Keratinocyte (primary cell): ENCODE measurements at regions not wholly inside any gene's neighbourhood (a gene's known extent, or its start where the extent isn't known, plus 50 kb on each side); places are given as distances from the start of the nearest gene placed in this dataset.

ENCODE experiments used
- DNase-seq: peaks from one replicate; pipeline ENCODE4 v3.0.0-alpha.2; 2011; ENCODE audit warnings: low read depth, missing footprints, low spot score
- FAIRE-seq: peaks from 2 replicates; lab custom pipeline; 2011; peaks lifted over from hg19 to GRCh38; lab: Jason Lieb, UNC
- H2AFZ ChIP-seq: 2 replicates; pipeline ENCODE4 v1.6.0; 2012; ENCODE audit warnings: low read length, control low read depth, inconsistent platforms; ENCODE audit not compliant: control insufficient read depth
- H3K27ac ChIP-seq: 2 replicates; pipeline ENCODE4 v1.5.1; 2011; ENCODE audit warnings: low read length; ENCODE audit not compliant: control insufficient read depth, insufficient read depth
- H3K27me3 ChIP-seq: 3 replicates; pipeline ENCODE4 v1.6.0; 2011; ENCODE audit warnings: low read length; ENCODE audit not compliant: control insufficient read depth, insufficient read depth; ENCODE audit errors: extremely low read depth
- H3K36me3 ChIP-seq, 2 experiments: 2 replicates in 1 of 2; 3 replicates in 1 of 2; pipeline ENCODE4 v1.5.1; 2011; ENCODE audit warnings: low read length in 2 of 2, mild to moderate bottlenecking in 1 of 2; ENCODE audit not compliant: control insufficient read depth in 2 of 2, insufficient read depth in 2 of 2; ENCODE audit errors: extremely low read depth in 1 of 2
- H3K4me1 ChIP-seq: 3 replicates; pipeline ENCODE4 v1.5.1; 2011; ENCODE audit warnings: low read length; ENCODE audit not compliant: control insufficient read depth, insufficient read depth; ENCODE audit errors: extremely low read depth
- H3K4me2 ChIP-seq: 3 replicates; pipeline ENCODE4 v1.6.0; 2011; ENCODE audit warnings: low read depth, low read length; ENCODE audit not compliant: control insufficient read depth, insufficient read depth; ENCODE audit errors: extremely low read depth
- H3K4me3 ChIP-seq, 3 experiments: fragments of 200-600 bp in 1 of 3; sonication (generic) in 1 of 3; 2 replicates in 2 of 3; 3 replicates in 1 of 3; pipeline ENCODE4 v1.5.1; 2011 to 2016; ENCODE audit warnings: low read length in 3 of 3, mild to moderate bottlenecking in 3 of 3, control low read depth in 2 of 3, inconsistent platforms in 1 of 3, low read depth in 1 of 3, mixed read lengths in 1 of 3, mixed run types in 1 of 3, moderate library complexity in 1 of 3; ENCODE audit not compliant: control insufficient read depth in 2 of 3, insufficient read depth in 2 of 3; ENCODE audit errors: extremely low read depth in 1 of 3
- H3K79me2 ChIP-seq: 2 replicates; pipeline ENCODE4 v1.6.0; 2012; ENCODE audit warnings: low read length; ENCODE audit not compliant: control insufficient read depth, insufficient read depth
- H3K9ac ChIP-seq: 3 replicates; pipeline ENCODE4 v1.6.0; 2011; ENCODE audit warnings: low read length; ENCODE audit not compliant: control insufficient read depth, insufficient read depth; ENCODE audit errors: extremely low read depth
- H3K9me1 ChIP-seq: 3 replicates; pipeline ENCODE4 v1.6.0; 2011; ENCODE audit warnings: low read length; ENCODE audit not compliant: control insufficient read depth, insufficient read depth; ENCODE audit errors: extremely low read depth
- H3K9me3 ChIP-seq: 2 replicates; pipeline ENCODE4 v1.5.1; 2012; ENCODE audit warnings: low read depth, low read length; ENCODE audit not compliant: control insufficient read depth
- H4K20me1 ChIP-seq: 3 replicates; pipeline ENCODE4 v1.6.0; 2011; ENCODE audit warnings: low read length; ENCODE audit not compliant: control insufficient read depth, insufficient read depth; ENCODE audit errors: extremely low read depth
- EZH2 ChIP-seq: IDR thresholded peaks from one replicate; pipeline ENCODE4 v1.6.1; 2012; ENCODE audit warnings: inconsistent platforms, mild to moderate bottlenecking, low read length, moderate library complexity
- dilution Hi-C: fragments of 300-500 bp; cut with MboI; formaldehyde crosslinking; loops from one replicate; pipeline ENCODE4 v1.7.0; 2020; ENCODE audit warnings: low sequenced_read_pairs; ENCODE audit not compliant: extremely low pct_ligation_motif_present
- TF ChIP-seq, protein P1 (sequence below), 3 experiments: IDR thresholded peaks in 1 of 3; conservative IDR thresholded peaks in 1 of 3; optimal IDR thresholded peaks in 1 of 3; 2 replicates in 2 of 3; 3 replicates in 1 of 3; pipeline versions ENCODE3 to v1.5.1; 2011; ENCODE audit warnings: low read length in 3 of 3, mild to moderate bottlenecking in 3 of 3, moderate library complexity in 2 of 3, control low read depth in 1 of 3, inconsistent platforms in 1 of 3; ENCODE audit not compliant: insufficient read depth in 2 of 3; ENCODE audit errors: extremely low read depth in 1 of 3

- H3K36me3 ChIP-seq: no peaks in the 10 kb centered on the region
- H3K27ac ChIP-seq: no peak overlapping the region
- no peak overlapping the region for H2AFZ ChIP-seq
- H3K9me1 ChIP-seq: no peaks in the 10 kb centered on the region
- no peak overlapping the region for H3K9ac ChIP-seq
- no peaks in the 10 kb centered on the region for H3K27me3 ChIP-seq
- DNase-seq (no peak), FAIRE-seq (no peak)
- H3K4me1 ChIP-seq: no peaks in the 10 kb centered on the region
- no peak overlapping the region for H3K4me3 ChIP-seq
- TF ChIP-seq EZH2: no peak
- TF ChIP-seq, protein P1, sequence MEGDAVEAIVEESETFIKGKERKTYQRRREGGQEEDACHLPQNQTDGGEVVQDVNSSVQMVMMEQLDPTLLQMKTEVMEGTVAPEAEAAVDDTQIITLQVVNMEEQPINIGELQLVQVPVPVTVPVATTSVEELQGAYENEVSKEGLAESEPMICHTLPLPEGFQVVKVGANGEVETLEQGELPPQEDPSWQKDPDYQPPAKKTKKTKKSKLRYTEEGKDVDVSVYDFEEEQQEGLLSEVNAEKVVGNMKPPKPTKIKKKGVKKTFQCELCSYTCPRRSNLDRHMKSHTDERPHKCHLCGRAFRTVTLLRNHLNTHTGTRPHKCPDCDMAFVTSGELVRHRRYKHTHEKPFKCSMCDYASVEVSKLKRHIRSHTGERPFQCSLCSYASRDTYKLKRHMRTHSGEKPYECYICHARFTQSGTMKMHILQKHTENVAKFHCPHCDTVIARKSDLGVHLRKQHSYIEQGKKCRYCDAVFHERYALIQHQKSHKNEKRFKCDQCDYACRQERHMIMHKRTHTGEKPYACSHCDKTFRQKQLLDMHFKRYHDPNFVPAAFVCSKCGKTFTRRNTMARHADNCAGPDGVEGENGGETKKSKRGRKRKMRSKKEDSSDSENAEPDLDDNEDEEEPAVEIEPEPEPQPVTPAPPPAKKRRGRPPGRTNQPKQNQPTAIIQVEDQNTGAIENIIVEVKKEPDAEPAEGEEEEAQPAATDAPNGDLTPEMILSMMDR (optimal IDR thresholded peaks at IDR 0.05 in 1 of 3, IDR thresholded peaks at IDR 0.05 in 1 of 3, conservative IDR thresholded peaks at IDR 0.05 in 1 of 3; ENCODE audit: extremely low read depth in 1 of 3, insufficient read depth in 2 of 3, low read length in 3 of 3): no peak
- no peaks in the 10 kb centered on the region for H3K9me3 ChIP-seq
- no peaks in the 10 kb centered on the region for H3K79me2 ChIP-seq
- H4K20me1 ChIP-seq: no peaks in the 10 kb centered on the region
- H3K4me2 ChIP-seq: no peak overlapping the region
- dilution Hi-C loops: no loop called here
Measured at GRCh38 chr12:45581112-45581511, 148.4 kb upstream of the ARID2 start.

- no peak overlapping the region for H3K4me3 ChIP-seq
- no peaks in the 10 kb centered on the region for H4K20me1 ChIP-seq
- no peaks in the 10 kb centered on the region for H3K27me3 ChIP-seq
- H3K4me1 ChIP-seq: no peaks in the 10 kb centered on the region
- no peaks in the 10 kb centered on the region for H3K36me3 ChIP-seq
- no peak for DNase-seq
- dilution Hi-C loops: no loop called here
- no peak overlapping the region for H3K9ac ChIP-seq
- H3K4me2 ChIP-seq: no peak overlapping the region
- TF ChIP-seq EZH2: no peak
- no peaks in the 10 kb centered on the region for H3K79me2 ChIP-seq
- H3K27ac ChIP-seq: no peak overlapping the region
- FAIRE-seq: no peak
- H2AFZ ChIP-seq: no peak overlapping the region
- H3K9me3 ChIP-seq: no peaks in the 10 kb centered on the region
- H3K9me1 ChIP-seq: no peaks in the 10 kb centered on the region
Measured at GRCh38 chr12:45582536-45582935, 147.0 kb upstream of the ARID2 start.

DNA sequence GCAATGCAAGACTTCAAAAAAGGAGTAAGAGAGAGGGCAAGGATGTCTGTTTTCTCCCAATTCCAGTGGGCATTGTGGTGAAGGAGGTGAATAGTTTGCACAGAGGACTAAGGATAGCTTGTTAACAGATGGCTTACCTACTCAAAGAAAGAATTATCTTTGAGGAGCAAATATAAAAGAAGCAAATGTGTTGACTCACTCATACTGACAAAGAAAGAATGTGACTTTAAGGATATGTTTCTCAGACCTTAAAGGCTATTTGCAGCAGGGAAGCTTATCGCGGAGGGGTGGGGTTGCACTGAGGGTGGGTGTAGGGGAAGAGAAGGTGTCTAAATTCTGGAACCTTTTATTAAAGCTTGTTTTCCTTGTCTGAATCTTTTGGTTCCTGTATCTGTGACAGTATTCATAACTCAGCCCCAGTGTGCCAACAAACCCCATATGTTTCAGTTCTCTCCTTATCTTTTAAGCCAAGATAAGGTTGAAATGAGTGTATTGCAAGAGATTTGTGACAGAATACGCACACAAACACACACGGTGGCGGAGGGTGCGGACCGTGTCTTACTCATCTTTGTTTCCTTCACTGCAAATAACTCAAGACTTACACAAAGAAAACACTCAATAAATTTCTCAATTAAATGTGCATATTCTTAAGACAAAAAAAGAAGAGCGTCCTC, 146.4 kb upstream of the ARID2 start:
- dilution Hi-C loops: no loop called here
- no peak overlapping the region for H3K4me2 ChIP-seq
- H3K4me3 ChIP-seq: no peak overlapping the region
- H3K36me3 ChIP-seq: no peaks in the 10 kb centered on the region
- DNase-seq: no peak
- H3K4me1 ChIP-seq: no peaks in the 10 kb centered on the region
- no peaks in the 10 kb centered on the region for H3K27me3 ChIP-seq
- no peak overlapping the region for H3K27ac ChIP-seq
- no peaks in the 10 kb centered on the region for H3K9me3 ChIP-seq
- no peak overlapping the region for H2AFZ ChIP-seq
- FAIRE-seq: no peak
- no peaks in the 10 kb centered on the region for H3K9me1 ChIP-seq
- TF ChIP-seq EZH2: no peak
- TF ChIP-seq, protein P1 (optimal IDR thresholded peaks at IDR 0.05 in 1 of 3, IDR thresholded peaks at IDR 0.05 in 1 of 3, conservative IDR thresholded peaks at IDR 0.05 in 1 of 3; ENCODE audit: extremely low read depth in 1 of 3, insufficient read depth in 2 of 3, low read length in 3 of 3): no peak
- H4K20me1 ChIP-seq: no peaks in the 10 kb centered on the region
- H3K9ac ChIP-seq: no peak overlapping the region
- no peaks in the 10 kb centered on the region for H3K79me2 ChIP-seq
